ENCODE measurements at regions not wholly inside any gene's neighbourhood (a gene's known extent, or its start where the extent isn't known, plus 50 kb on each side); places are given as distances from the start of the nearest gene placed in this dataset.

- H3K27me3 ChIP-seq (ENCODE audit: low read depth): no peaks in the 10 kb centered on the region
- no peaks in the 10 kb centered on the region for H3K9me3 ChIP-seq (replicated peaks)
- TF ChIP-seq CTCF (IDR thresholded peaks at IDR 0.05; ENCODE audit: borderline replicate concordance): no peak
- intact Hi-C loops (cut with micrococcal nuclease): no loop called here
- H3K4me3 ChIP-seq: no peak overlapping the region
- H3K36me3 ChIP-seq: no peaks in the 10 kb centered on the region
- no peak for DNase-seq
- peak overlapping the region; percentile 57 for H3K27ac ChIP-seq (replicated peaks)
- peaks cover 8% of the 10 kb centered on the region for H3K4me1 ChIP-seq
Observed at GRCh38 chr2:12397854-12398253, 318.9 kb upstream of the TRIB2 start.

GRCh38 chr2:12399240-12399639 is 317.5 kb upstream of the TRIB2 start:
- no peak for TF ChIP-seq CTCF (IDR thresholded peaks at IDR 0.05; ENCODE audit: borderline replicate concordance)
- Histone ChIP-seq H3K9me3 (replicated peaks) (no peaks in the 10 kb centered on the region), H3K27me3 (ENCODE audit: low read depth) (no peaks in the 10 kb centered on the region), H3K36me3 (no peaks in the 10 kb centered on the region), H3K4me1 (peaks cover 8% of the 10 kb centered on the region), H3K4me3 (no peak overlapping the region), H3K27ac (replicated peaks) (no peak overlapping the region)
- intact Hi-C loops (cut with micrococcal nuclease): no loop called here
- no peak for DNase-seq

DNA sequence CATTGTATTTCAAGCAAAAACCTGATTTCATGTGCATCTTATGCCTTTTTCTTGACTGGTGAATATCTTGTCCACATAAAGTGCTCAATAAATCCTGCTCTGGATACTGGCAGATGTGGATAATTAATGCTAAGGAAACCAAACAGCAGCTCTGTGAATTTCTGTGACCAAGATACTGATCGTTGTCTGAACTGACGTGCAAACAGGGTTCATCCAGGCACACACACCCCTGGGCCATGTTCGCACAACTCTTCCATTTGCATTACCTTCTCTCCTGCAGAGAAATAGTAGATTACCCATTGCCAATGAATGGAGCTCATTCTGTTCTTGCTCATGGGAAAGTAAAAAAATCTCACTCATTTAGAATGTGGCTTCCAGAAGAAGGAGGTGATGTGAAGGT is 316.2 kb upstream of the TRIB2 start:
- Histone ChIP-seq H3K27ac (replicated peaks) (no peak overlapping the region), H3K4me3 (no peak overlapping the region), H3K4me1 (peaks cover 8% of the 10 kb centered on the region), H3K27me3 (ENCODE audit: low read depth) (no peaks in the 10 kb centered on the region), H3K36me3 (no peaks in the 10 kb centered on the region), H3K9me3 (replicated peaks) (no peaks in the 10 kb centered on the region)
- TF ChIP-seq CTCF (IDR thresholded peaks at IDR 0.05; ENCODE audit: borderline replicate concordance): no peak
- intact Hi-C loops (cut with micrococcal nuclease): no loop called here
- no peak for DNase-seq

DNA sequence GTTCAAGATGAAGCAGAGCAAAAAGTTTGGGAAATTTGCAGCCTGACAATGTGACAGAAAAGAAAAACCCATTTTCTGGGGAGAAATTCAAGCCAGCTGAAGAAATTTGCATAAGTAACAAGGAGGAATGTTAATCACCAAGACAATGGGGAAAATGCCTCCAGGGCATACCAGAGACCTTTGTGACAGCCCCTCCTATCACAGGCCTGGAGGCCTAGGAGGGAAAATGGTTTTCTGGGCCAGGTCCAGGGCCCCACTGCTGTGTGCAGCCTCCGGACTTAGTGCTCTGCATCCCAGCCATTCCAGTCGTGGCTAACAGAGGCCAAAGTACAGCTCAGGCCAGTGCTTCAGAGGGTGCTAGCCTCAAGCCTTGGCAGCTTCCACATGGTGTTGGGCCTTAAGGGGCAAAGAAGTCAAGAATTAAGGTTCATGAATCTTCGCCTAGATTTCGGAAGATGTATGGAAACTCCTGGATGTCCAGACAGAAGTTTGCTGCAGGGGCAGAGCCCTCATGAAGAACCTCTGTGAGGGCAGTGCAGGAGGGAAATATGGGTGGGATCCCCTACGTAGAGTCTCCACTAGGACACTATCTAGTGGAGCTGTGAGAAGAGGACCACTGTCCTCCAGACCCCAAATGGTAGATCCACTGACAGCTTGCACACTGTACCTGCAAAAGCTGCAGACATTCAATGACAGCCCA is 314.1 kb upstream of the TRIB2 start:
- Histone ChIP-seq H3K4me1 (peaks cover 8% of the 10 kb centered on the region), H3K27me3 (ENCODE audit: low read depth) (no peaks in the 10 kb centered on the region), H3K36me3 (no peaks in the 10 kb centered on the region), H3K27ac (replicated peaks) (no peak overlapping the region), H3K4me3 (no peak overlapping the region), H3K9me3 (replicated peaks) (no peaks in the 10 kb centered on the region)
- no peak for TF ChIP-seq CTCF (IDR thresholded peaks at IDR 0.05; ENCODE audit: borderline replicate concordance)
- no peak for DNase-seq
- intact Hi-C loops (cut with micrococcal nuclease): no loop called here

- Histone ChIP-seq H3K27me3 (ENCODE audit: low read depth) (no peaks in the 10 kb centered on the region), H3K36me3 (no peaks in the 10 kb centered on the region), H3K9me3 (replicated peaks) (no peaks in the 10 kb centered on the region), H3K4me3 (no peak overlapping the region), H3K4me1 (no peaks in the 10 kb centered on the region), H3K27ac (replicated peaks) (no peak overlapping the region)
- TF ChIP-seq CTCF (IDR thresholded peaks at IDR 0.05; ENCODE audit: borderline replicate concordance): no peak
- intact Hi-C loops (cut with micrococcal nuclease): no loop called here
- no peak for DNase-seq
Observed at GRCh38 chr2:12404497-12404896, 312.2 kb upstream of the TRIB2 start.

All from left ventricle myocardium inferior (tissue), 1 donor.